GM18498 (cell line): ENCODE measurements at regions not wholly inside any gene's neighbourhood (a gene's known extent, or its start where the extent isn't known, plus 50 kb on each side); places are given as distances from the start of the nearest gene placed in this dataset.

ENCODE experiments used
- ATAC-seq: cut with Tn5 transposase; IDR thresholded peaks from one replicate; pipeline ENCODE4 v1.9.1; 2021; ENCODE audit warnings: mild to moderate bottlenecking, moderate library complexity; ENCODE audit not compliant: unreplicated experiment

DNA sequence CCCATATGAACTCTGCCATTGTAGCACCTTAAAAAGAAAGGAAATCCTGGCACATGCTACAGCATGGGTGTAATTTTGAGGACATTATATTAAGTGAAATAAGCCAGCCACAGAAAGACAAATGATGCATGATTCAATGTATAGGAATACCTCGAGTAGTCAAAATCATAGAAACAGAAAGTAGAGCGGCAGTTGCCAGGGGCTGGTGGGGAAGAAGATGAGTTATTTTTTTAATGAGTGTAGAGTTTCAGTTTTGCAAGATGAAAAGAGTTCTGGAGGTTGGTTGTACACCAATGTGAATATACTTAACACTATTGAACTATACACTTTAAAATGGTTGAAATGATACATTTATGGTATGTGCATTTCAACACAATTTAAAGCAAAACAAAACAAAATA is 133.0 kb downstream of the ZDHHC21 start:
- ATAC-seq, result peak; percentile 93

DNA sequence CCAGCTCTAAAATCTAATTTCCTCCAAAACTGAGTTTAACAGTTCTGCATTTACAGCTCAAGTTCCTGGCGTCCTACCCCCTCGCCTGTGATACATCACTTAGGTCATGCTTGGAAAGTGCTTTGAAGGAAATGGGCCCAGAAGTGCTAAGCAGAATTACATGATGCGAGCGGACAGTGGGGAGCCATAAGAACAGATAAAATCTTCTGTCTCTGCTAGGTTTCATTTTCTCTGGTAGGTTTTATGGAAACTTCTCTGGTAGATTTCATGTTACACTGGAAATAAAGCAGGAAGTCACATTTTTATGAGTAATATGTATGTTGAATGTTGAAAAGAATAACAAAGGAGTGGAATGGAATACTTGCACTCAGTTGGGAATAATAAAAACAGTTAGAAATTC is 138.3 kb downstream of the ZDHHC21 start:
- no peak for ATAC-seq

DNA sequence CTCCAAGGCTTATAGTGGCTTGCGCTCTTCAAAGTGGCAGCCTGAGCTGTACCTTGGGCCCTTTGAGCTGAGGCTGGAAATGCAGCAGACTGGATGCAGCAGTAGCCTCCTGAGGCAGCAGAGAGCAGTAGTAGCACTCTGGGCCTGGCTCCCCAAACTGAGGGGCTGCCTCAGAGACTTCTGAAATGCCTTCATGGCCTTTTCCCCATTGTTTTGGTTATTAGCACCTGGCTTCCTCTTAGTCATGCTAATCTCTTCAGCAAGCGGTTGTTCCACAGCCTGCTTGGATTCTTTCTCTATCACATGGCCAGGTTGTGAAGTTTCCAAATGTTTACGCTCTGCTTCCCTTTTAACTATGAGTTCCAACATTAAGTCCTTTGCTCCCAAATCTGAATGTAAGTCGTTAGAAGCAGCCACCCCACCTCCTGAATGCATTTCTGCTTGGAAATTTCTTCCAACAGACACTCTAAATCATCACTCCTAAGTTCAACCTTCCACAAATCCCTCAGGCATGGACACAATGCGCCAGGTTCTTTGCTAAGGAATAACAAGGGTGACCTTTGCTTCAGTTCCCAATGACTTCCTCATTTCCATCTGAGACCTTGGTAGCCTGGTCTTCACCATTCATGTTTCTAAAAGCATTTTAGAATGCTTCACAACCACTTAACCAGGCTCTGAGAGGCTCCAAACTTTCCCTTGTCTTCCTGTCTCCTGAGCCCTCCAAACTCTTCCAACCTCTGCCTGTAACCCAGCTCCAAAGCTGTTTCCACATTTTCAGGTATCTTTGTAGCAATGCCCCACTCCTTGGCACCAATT is 145.8 kb downstream of the ZDHHC21 start:
- ATAC-seq, result no peak

DNA sequence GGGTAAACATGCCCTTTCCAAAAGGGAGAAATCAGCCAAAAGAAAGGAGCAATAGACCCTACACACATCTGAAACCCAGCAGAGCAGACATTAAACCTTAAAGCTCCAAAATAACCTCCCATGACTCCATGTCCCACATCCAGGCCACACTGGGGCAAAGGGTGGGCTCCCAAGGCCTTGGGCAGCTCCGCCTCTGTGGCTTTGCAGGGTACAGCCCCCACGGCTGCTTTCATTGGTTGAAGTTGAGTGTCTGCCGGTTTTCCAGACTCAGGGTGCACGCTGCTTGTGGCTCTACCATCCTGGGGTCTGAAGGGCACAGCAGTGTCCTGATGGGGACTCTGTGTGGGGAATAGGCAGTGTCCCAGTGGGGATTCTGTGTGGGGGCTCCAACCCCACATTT is 146.5 kb downstream of the ZDHHC21 start:
- no peak for ATAC-seq

DNA sequence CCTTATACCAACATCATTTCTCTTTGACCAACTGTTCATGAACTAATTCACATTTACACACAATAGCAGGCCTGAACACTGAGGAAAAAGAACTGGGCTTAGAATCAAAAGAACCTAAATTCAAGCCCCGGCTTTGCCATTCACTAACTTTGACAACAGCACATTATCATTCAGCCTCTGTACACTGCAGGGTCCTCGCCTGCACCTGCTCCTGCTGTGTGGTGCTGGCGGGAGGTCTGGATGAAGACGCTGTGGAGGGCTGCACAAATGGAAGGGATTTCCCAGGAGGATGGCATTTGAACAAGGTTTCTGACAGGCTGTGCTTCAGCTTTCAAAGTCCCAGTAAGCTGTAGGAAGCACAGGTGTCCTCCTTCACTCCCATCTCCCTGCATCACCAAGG is 151.2 kb downstream of the ZDHHC21 start:
- no peak for ATAC-seq

DNA sequence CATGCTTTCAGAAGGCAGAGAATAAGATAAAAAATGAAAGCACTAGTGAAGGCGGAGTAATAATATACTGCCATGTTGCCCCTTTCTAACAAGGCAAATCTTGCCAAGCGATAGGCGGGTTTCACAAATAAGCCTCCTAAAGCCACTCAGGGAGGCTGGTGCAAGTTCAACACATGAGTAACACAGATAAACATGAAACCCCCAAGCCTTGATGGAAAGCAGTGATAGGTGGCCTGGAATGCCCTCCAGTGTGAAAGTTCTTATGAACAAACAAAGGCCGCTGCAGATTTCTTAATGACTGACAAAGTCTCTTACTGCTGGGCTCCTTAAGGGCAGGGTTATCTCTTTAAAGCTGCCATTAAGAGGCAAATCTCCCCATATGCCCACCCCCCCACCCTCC is 154.7 kb downstream of the ZDHHC21 start:
- ATAC-seq, result no peak

DNA sequence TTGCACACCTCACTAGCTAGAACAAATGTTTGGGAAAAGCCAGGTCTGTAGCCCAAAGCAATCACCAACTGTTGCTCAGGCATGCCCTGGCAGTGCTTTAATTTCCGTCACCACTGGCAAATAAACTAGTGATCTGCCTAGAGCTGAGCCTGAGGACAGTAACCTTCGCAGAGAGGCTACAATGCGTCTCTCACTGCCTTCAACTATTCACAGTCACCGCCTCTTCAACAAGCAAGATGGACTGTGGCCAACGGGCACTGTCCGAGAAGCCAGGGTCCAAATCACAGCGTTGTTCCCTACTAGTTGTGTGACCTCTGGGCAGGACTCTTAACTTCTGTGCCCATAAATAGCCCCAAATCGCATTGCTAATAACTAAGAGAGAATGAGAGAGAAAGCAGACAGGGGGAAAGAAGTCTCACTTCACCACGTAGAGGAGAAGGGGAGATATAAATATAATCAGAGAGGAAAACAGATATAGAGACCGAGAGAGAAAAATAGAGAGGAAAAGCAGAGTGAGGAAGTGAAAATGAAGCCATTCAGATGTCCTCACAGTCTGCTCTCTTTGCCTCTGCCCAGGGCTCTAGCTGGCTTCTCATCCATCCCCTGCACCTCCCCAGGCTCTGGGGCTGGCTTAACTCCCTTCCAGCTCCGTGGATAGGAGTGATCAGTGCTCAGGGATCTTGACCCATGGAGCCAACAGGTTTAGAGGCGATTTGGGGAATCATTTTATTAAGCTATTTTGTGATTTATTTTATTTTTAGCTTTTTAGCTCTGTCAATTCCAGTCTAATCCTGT is 157.9 kb downstream of the ZDHHC21 start:
- ATAC-seq, result peak; percentile 67

DNA sequence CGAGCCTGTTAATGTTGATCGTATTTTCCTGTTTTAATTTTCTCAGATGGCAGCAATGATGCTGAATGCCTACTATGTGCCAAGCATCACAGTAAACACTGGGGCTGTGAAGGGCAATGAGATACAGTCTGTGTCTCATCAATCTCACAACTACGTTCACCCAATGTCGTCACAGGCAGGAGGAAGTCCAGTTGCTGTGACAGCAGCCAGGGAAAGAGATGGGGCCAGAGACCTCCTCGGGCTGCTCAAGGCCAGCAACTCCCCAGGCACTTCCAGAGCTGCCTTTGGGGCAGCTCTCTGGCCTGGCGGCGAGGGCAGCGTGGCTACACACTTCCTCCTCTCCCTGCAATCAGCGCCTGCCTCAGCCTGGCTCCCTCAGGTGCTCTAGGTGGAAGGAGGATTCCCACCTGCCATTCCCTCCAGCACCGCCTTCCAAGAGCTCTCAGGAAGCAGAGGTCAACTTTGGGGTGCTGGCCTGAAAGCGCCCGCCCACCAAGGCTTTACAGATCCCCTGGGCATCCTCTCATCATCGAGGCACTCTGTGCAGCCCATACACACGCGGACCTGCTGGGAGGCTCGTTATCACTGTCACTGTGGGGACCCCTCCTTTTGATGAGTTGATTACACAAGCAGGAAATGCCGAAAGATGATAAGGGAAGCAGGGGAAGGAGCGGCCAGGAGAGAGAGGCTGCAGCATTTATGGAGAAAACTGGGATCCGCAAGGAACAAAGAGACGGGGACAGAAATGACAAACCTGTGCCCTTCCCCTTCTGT is 159.2 kb downstream of the ZDHHC21 start:
- ATAC-seq, result no peak

DNA sequence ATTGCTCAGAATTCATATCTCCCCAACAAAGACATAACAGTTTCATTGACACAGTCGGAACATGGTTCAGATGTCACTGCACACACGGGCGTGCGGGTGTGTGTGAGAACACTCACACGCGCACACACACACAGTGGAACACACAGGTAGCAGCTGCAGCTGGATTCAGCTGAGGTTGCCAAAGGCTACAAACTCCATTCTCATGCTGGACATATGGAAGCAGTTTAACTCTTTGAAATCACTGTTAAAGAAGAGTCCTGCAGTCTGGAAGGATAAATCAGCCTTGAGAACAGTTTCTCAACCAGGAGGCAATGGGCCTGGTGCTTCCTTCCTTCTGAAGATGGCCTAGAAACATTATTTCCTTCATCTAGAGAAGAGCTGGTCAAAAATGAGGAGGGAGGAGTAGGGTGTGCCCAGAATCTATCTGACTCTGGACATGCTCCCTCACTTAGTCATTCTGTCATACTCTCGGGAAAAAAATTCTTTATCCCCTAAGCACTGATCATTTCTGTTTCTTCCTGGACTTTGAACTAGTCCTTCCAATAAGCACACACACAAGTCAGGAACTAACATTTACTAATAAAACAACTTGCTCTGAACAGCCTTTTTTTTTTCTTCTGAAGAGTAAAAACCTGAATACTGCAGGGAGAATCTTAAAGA is 160.6 kb downstream of the ZDHHC21 start:
- ATAC-seq, result no peak

DNA sequence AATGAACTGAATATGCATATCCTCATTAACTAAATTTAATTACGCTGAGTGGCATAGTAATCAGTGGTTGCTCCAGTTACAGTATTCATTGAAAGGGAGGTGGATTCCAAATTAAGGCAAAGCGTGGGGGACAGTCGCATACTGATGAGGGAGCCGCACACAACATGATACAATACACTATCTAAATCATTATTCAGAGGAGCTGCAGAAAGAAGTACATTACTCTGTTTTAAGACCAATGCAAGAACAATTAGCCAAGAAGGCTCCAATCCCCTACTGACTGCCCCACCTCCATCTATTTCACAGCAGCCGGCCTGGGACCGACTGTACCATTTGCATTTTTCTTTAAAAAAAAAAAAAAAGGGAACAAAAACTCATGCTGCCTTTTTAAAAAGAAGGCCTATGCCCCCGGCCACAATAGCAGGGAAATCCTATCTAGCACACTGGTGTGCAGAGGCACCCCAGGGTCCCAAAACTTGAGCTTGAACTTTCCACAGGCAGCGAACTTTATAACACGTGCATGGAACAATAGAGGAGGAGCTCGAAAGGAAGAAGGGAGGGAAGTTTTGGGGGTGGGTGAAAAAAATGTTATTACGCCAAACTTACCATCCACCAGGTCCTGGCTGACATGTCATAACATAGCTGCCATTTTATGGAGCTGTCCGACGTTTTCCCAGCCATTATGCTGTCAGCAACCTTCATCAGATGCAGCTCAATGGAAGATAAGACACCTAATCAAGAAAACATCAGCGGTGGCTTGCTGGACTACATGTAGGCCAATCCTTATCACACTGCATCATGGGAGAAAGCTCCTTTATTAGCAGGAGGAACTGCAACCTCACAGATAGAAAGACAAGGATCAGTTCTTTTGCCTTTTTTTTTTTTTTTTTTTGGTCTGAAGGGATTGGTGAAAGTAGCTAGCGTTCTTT is 161.6 kb downstream of the ZDHHC21 start:
- no peak for ATAC-seq

DNA sequence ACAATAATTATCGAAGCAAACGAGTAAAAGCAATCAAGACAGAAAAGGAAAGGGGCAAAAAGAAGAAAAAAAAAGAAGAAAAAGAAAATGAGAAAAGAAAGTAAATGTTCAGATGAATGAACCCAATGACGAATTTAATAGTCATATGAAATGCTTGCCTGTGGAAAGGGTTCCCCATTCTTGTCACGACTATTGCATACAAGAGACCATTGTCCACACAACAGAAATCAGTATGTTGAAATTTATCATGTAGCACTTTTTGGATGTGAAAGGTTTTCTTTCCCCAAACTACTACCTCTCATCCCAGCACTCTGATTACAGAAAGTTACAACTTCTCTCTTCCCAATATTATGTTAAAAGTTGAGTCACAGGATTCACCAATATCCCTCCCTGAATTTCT is 162.4 kb downstream of the ZDHHC21 start:
- no peak for ATAC-seq

DNA sequence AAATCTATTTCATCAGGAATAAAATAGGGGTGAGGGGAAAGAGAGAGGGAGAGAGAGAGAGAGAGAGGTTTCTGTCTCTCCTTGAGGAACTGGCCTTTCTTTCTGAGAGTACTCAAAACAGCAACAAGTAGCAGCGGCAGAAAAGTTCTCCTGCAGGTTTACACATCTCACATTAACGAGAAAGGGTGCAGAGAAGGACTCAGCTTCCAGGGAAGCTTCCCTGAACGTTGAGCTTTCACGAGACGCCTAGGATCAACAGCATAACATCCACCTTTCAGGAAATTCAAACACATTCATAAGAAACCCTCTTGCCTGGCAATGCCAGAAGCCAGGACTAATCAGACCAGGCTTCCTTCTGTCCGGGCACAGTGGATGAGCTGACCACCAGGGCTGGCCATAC is 162.9 kb downstream of the ZDHHC21 start:
- no peak for ATAC-seq

DNA sequence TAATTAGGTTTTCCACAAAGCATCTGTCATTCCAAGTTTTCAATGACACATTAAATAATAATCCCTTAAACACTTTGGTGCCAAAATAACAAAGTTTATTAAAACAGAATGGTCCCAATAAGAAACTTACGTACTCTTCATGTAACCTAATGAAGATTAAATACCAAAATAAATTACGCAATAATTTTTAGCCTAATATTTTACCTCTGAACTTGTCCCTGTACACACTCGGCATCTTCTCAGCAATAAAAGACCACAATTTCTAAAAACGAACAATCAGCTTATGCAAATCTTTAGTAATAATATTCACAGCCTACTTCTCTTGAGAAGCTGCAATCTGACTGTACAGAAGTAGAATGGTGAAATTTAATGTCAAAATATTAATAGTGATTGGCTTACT is 163.6 kb downstream of the ZDHHC21 start:
- ATAC-seq, result no peak

DNA sequence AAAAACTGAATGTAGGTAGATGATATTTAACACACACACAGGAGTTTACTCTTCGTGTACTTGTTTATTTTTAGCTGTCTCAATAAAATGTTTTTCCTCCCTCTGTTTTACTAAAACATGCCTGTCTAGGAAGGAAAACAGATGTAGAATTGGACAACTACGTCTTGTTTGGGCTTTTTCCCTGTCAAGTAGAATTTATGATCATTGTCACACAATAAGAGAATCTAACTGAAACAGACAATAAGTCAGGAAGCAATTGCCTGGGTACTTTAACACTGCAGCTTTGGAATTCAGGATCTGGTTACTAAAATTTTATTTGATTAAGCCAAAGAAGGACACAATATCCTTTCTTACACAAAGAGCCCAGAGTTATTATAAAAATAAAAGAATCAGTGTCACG is 164.2 kb downstream of the ZDHHC21 start:
- ATAC-seq, result no peak

DNA sequence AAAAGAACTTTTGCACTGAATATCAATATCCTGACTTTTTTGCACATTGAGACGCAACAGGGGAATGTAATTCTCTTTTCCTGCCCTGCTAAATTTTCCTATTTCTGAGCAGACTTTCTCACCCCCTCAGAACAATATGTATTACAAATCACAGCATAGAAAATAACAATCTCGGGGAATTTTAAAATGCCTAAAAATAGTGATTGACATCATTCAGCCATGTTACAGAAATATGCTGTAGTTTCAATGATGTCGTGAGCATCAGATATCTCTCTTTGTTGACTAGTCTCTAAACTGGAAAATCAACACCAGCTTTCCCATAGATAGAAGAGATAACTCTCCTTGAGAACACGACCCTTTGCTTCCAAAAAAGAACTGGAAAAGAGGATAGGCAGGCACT is 166.7 kb downstream of the ZDHHC21 start:
- no peak for ATAC-seq

DNA sequence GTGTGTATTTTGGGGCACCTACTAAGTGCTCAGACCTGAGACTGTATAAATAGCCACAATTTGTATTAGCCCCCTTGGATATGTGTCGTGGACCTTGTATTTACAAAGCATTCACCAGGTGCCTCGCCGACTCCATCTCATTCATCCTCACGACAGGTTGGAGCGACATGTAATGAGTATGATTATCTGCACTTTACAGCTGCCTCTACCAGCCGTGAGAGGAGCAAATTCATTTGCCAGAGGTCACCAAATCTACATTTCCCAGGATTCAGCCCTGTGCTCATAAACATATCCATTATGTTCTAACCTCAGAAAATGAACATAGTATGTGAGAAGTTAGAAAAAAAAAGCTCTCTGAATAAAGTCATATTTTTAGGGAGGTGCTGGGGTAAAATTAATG is 167.4 kb downstream of the ZDHHC21 start:
- ATAC-seq, result no peak

DNA sequence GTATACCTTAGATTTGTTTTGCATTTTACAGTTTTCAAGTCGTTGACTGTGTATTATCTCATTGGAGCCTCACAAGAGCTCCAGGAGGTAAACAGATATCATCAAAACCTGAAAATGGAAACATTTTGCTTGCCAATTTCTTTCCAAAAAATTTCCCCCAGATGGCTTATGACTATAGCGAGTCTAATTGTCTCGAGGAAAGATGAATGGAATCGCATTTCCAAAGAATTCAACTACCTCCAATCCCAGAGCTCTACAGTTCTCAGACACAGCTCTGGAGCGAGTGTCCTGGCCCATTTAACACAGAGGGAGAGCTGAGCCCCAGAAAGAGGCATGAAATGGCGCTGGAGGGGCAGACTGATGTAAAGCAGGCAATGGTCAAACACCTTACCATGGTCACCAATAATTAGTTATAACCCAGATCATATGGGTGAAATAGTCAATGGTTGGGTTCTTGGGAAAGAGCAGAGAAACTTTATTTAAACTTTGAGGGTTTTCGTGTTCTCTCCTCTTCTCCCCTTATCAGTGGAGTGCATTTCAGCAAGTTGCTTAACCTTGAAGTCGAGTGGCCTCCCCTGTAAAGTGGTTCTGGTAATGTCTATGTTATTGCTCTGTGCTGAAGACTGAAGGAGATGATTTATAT is 168.2 kb downstream of the ZDHHC21 start:
- no peak for ATAC-seq

DNA sequence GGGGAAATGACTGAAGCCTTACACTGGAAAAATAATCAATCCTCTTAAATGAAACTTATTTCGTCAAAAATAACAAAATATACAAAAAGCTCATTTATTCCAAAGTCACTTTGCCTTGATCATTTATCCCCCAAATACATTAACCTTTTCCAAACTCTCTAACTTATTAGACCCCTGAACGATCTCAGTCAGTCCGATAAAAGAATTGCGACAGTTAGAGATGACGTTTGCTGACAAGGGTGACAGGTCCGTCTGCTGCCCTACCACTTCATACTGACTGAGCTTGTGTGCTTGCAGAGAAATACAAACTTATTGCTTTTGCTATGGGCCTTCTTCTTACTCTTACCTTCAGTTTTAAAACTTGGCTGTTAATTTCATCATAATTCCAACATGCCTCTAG is 169.7 kb downstream of the ZDHHC21 start:
- no peak for ATAC-seq

DNA sequence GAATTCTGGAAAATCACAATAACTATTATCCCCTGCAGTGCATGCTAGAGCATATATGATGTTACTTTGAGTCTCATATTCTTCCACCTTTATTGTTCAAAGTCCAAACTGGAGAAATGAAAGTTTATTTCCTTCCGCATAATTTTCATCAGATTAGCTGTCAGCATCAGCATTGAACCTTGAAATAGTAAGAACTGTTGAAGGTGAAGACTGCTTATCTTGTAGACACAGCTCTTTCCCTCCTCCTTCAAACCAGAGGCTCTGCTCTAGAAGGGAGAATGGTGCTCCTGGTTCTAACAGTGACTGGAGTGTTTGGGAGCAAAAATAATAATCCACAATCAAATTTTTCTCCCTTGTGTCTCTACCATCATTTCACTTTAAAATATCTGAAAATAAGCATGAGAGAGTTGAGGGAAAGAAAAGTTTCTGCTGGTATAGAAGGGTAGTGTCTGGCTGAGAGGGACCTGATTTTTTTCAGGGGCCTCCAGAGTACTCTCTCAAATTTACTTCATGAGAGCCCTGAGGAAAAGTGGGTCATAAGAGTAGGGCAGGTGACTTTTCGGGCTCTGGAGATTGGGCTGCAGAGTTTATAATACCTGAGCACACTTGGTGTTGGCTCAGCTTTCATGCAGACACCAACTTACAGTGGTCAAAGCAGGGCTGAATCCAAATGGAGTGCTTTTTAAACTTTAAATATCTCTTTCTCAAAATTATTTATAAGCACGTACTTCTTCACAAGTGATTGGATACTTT is 170.4 kb downstream of the ZDHHC21 start:
- ATAC-seq, result no peak
